ENCODE measurements at regions not wholly inside any gene's neighbourhood (a gene's known extent, or its start where the extent isn't known, plus 50 kb on each side); places are given as distances from the start of the nearest gene placed in this dataset.

DNA sequence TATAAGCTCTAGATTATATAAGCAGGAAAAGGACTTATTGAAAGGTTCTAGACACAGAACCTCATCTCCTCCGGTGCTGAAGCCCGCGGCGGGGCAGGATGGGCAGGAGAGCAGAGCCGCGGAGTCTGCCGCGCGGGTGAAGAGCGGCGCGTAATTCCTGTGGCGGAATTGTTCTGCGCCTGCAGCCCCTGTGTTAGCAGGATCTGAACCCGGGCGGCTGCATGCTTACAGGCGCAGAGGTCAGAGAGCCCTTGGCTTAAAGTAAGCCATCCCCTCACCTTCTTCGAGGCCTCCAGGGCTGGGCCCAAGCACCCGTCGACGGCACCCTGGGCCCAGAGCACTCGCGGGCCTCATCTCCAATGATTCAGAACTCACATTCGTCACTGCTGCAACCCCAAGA is 89.3 kb downstream of the FASLG start:
- no peaks in the 10 kb centered on the region for H3K36me3 ChIP-seq (replicated peaks in 1 of 2)
- H3K27me3 ChIP-seq = no peaks in the 10 kb centered on the region
- DNase-seq = no peak
- H3K4me1 ChIP-seq (replicated peaks in 1 of 2) = peaks cover 0 to 18% of the 10 kb centered on the region in 2 donors
- 87 to 98% (median 95%) methylated on average over 24 of the region's 24 CpGs for WGBS, 4 donors
- no peak for TF ChIP-seq POLR2A (IDR thresholded peaks at IDR 0.05)
- TF ChIP-seq, protein P1, sequence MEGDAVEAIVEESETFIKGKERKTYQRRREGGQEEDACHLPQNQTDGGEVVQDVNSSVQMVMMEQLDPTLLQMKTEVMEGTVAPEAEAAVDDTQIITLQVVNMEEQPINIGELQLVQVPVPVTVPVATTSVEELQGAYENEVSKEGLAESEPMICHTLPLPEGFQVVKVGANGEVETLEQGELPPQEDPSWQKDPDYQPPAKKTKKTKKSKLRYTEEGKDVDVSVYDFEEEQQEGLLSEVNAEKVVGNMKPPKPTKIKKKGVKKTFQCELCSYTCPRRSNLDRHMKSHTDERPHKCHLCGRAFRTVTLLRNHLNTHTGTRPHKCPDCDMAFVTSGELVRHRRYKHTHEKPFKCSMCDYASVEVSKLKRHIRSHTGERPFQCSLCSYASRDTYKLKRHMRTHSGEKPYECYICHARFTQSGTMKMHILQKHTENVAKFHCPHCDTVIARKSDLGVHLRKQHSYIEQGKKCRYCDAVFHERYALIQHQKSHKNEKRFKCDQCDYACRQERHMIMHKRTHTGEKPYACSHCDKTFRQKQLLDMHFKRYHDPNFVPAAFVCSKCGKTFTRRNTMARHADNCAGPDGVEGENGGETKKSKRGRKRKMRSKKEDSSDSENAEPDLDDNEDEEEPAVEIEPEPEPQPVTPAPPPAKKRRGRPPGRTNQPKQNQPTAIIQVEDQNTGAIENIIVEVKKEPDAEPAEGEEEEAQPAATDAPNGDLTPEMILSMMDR (IDR thresholded peaks at IDR 0.05) = no peak
- H3K27ac ChIP-seq = no peak overlapping the region
- intact Hi-C loops (cut with DNase I) = loop anchor here (5.0 to 10.0 kb wide), 3 partner anchors 77 to 457 kb away; partner anchors contain the start of gene TNFSF4 (in 1 of the 2)
- no peak overlapping the region for H3K4me3 ChIP-seq
- H3K9me3 ChIP-seq (replicated peaks in 1 of 3) = no peaks in the 10 kb centered on the region

- 78 to 90% (median 84%) methylated on average over 1 of the region's 1 CpG for WGBS, 4 donors
- TF ChIP-seq, protein P1 (IDR thresholded peaks at IDR 0.05) = no peak
- no peak for TF ChIP-seq POLR2A (IDR thresholded peaks at IDR 0.05)
- no peaks in the 10 kb centered on the region for H3K36me3 ChIP-seq (replicated peaks in 1 of 2)
- no peak for DNase-seq
- H3K9me3 ChIP-seq (replicated peaks in 1 of 3) = no peaks in the 10 kb centered on the region
- intact Hi-C loops (cut with DNase I) = no loop called here
- H3K27me3 ChIP-seq = no peaks in the 10 kb centered on the region
- no peak overlapping the region for H3K4me3 ChIP-seq
- peaks cover 0 to 3% of the 10 kb centered on the region in 2 donors for H3K4me1 ChIP-seq (replicated peaks in 1 of 2)
- no peak overlapping the region for H3K27ac ChIP-seq
Observed at GRCh38 chr1:172751683-172752082, 92.8 kb downstream of the FASLG start.

GRCh38 chr1:172753964-172754363 is 95.1 kb downstream of the FASLG start:
- no peaks in the 10 kb centered on the region for H3K4me1 ChIP-seq (replicated peaks in 1 of 2)
- no peak overlapping the region for H3K4me3 ChIP-seq
- H3K27me3 ChIP-seq = no peaks in the 10 kb centered on the region
- H3K9me3 ChIP-seq (replicated peaks in 1 of 3) = no peaks in the 10 kb centered on the region
- 59 to 79% (median 68%) methylated on average over 2 of the region's 2 CpGs for WGBS, 4 donors
- no peak for DNase-seq
- intact Hi-C loops (cut with DNase I) = no loop called here
- no peak overlapping the region for H3K27ac ChIP-seq
- H3K36me3 ChIP-seq (replicated peaks in 1 of 2) = no peaks in the 10 kb centered on the region
- TF ChIP-seq POLR2A (IDR thresholded peaks at IDR 0.05) = no peak
- TF ChIP-seq, protein P1 (IDR thresholded peaks at IDR 0.05) = no peak

DNA sequence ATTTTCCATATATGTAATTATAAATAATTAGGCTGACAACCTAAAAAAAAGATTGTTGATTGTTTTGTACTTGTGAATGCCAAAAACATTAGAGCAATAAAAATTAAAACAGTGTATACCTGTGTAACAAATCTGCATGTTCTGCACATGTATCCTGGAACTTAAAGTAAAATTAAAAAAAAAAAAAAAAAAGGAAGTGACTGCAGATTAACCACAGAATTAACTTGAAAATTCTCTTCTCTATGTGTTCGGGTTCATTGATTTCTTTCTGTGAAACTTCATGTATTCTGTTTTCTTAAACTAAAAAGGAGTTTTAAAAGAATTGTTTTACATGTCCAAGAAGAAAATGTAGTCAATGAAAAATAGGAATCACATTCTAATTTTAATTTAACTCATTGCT is 95.7 kb downstream of the FASLG start:
- DNase-seq = no peak
- intact Hi-C loops (cut with DNase I) = no loop called here
- Histone ChIP-seq H3K27ac (no peak overlapping the region), H3K27me3 (no peaks in the 10 kb centered on the region), H3K4me3 (no peak overlapping the region), H3K36me3 (replicated peaks in 1 of 2) (no peaks in the 10 kb centered on the region), H3K4me1 (replicated peaks in 1 of 2) (no peaks in the 10 kb centered on the region), H3K9me3 (replicated peaks in 1 of 3) (no peaks in the 10 kb centered on the region)
- TF ChIP-seq POLR2A (IDR thresholded peaks at IDR 0.05) = no peak
- TF ChIP-seq, protein P1 (IDR thresholded peaks at IDR 0.05) = no peak
- WGBS, 4 donors = 62 to 81% (median 76%) methylated on average over 1 of the region's 1 CpG

All from adrenal gland (tissue), 9 donors.